ENCODE measurements at regions not wholly inside any gene's neighbourhood (a gene's known extent, or its start where the extent isn't known, plus 50 kb on each side); places are given as distances from the start of the nearest gene placed in this dataset.

DNA sequence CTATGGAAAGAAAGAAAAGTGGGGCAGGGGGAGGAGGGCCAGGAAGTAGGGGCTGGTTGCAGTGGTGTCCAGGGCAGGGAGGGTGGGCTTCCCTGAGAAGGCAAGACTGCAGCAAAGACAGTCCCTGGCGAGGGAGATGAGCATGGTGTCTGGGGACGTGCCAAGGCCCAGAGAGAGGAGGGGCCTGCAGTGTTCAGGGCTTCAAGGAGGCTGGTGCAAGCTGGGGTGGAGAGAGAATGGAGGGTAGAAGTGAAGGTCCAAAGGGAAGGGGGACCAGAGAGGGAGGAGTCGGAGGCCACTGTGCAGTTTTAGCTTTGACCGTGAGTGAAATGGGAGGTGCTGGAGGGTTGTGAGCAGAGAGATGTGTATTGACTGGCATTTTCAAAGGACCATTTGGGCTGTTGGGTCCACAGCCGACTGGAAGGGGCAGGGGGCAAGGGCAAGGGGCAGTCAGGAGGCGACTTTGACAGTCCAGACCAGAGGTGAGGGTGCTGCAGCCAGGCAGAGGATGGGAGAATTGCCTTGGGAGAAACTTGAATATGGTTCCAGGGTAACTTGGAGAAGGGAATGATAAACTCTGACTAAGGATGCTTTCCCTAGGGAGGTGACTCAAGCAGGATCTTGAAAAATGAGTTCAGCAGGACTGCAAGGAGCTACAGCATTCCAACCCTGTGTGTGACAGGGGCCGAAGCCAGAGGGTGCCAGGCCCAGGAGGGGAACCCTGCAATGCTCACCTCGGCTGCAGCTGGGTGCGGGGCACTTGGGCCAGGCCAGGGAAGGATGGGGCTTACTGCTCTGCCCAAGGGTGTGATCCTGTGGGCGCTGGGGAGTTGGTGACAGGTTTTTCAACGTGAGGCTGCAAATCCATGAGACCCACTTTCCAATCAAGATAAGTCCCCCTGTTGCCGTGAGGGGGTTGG lies 177.1 kb upstream of the HAAO start:
- Mint-ChIP-seq H3K9me3 (no peaks in the 10 kb centered on the region), H3K36me3 (ENCODE audit: low read depth) (no peaks in the 10 kb centered on the region), H3K4me1 (peaks cover 17% of the 10 kb centered on the region), H3K27ac (no peak overlapping the region), H3K27me3 (no peaks in the 10 kb centered on the region), H3K4me3 (no peak overlapping the region)
- CTCF ChIA-PET, result no interaction called here
- DNase-seq, result no peak
- POLR2A ChIA-PET, result no interaction called here

DNA sequence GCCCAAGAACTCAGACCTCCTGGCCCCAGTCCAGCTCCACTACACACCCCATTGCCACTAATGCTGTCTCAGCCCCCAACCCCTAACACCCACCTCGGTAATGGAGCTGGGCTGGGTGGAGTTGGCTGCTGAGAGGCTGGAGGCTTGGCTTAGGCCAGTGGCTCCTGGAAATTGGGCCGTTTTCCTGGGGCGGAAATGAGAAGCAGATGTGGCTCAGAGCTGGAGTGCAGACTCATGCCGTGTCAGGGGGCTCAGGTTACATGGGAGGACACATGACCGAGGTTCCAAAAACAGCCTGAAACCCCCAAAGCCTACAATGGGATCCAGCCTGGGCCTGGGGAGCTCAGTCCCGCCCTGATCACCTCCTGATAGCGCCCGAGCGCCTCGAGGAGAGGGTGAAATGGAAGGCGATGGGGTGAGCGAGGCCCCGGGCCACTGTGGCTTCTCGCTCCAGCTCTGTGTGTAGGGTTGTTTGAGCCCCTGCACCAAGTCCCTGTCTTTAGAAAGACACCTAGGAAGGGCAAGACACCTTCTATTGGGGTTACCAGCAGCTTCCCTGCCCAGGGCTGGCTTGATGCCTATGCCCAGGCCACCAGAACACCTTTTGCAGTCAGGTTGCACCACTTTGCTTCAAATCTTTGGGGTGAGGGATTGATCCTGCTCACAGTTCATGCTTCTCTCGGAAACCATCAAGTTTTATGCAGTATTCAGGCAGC lies 175.7 kb upstream of the HAAO start:
- H3K36me3 Mint-ChIP-seq (ENCODE audit: low read depth), result no peaks in the 10 kb centered on the region
- CTCF ChIA-PET, result interaction anchor here (0.6 kb wide), 1 partner anchor 734 kb away, joined by 3 read pairs; no protein-coding TSS in a partner anchor
- peaks cover 16% of the 10 kb centered on the region for H3K4me1 Mint-ChIP-seq
- H3K9me3 Mint-ChIP-seq, result no peaks in the 10 kb centered on the region
- H3K27ac Mint-ChIP-seq, result no peak overlapping the region
- POLR2A ChIA-PET, result no interaction called here
- DNase-seq, result no peak
- no peak overlapping the region for H3K4me3 Mint-ChIP-seq
- H3K27me3 Mint-ChIP-seq, result no peaks in the 10 kb centered on the region

- H3K27me3 Mint-ChIP-seq, result peaks cover 10% of the 10 kb centered on the region
- ChIA-PET CTCF (interaction anchor here (0.8 to 1.2 kb wide), 2 partner anchors 264 to 270 kb away, joined by 5 to 6 read pairs; no protein-coding TSS in a partner anchor), POLR2A (no interaction called here)
- peaks cover 11% of the 10 kb centered on the region for H3K4me1 Mint-ChIP-seq
- no peaks in the 10 kb centered on the region for H3K36me3 Mint-ChIP-seq (ENCODE audit: low read depth)
- no peaks in the 10 kb centered on the region for H3K9me3 Mint-ChIP-seq
- no peak overlapping the region for H3K4me3 Mint-ChIP-seq
- no peak for DNase-seq
- no peak overlapping the region for H3K27ac Mint-ChIP-seq
Observed at GRCh38 chr2:42965910-42966309, 173.5 kb upstream of the HAAO start.

DNA sequence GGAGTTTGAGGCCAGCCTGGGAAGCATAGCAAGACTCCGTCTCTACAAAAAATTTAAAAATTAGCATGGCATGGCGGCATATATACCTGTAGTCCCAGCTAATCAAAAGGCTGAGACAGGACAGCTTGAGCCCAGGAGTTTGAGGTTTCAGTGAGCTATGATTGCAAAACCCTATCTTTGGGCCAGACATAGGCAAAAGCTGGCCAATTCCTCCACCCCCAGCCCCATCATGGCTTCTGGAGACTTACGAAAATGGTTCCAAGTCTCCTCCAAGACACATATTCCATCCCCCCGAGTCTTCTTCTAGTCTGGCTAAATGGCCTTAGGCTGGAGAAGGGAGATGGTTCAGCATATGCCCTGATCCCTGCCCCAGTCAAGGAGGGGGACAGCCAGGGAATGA lies 172.8 kb upstream of the HAAO start:
- Mint-ChIP-seq H3K27me3 (peaks cover 10% of the 10 kb centered on the region), H3K9me3 (no peaks in the 10 kb centered on the region), H3K4me1 (peaks cover 11% of the 10 kb centered on the region), H3K4me3 (no peak overlapping the region), H3K36me3 (ENCODE audit: low read depth) (no peaks in the 10 kb centered on the region), H3K27ac (no peak overlapping the region)
- CTCF ChIA-PET, result interaction anchor here (0.8 to 1.5 kb wide), 2 partner anchors 10 to 66 kb away, joined by 3 to 4 read pairs; no protein-coding TSS in a partner anchor
- no peak for DNase-seq
- POLR2A ChIA-PET, result no interaction called here

DNA sequence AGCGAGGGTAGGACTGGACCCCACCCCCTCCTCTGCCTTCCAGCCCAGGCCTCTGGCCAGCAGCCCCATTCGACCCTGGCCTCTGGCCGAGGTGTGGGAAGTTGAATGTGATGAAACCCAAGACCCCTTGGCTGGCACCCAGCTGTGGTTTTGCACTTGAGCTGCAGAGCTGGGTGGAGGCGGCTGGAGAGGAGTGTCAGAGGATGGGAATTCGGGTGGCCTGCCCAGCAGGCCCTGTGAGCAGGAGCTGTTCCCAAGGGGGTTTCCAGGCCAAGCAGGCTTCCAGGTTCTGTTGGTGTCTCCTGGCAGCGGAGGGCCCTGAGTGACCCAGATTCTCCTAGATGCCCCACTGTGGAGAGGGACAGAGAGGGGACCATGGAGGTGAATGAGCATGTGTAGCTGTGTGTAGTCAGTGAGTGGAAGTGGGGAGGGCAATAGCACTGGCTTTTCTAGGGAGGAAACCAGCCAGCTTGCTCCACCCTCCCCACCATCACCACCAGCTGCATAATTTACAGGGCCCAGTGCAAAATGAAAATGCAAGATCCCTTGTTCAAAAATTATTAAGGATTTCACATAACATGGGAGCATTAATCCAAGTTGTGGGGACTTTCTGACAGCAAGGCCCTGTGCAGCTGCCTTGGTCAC lies 172.2 kb upstream of the HAAO start:
- no peak for DNase-seq
- Mint-ChIP-seq H3K27me3 (peaks cover 10% of the 10 kb centered on the region), H3K36me3 (ENCODE audit: low read depth) (no peaks in the 10 kb centered on the region), H3K4me3 (no peak overlapping the region), H3K9me3 (no peaks in the 10 kb centered on the region), H3K27ac (no peak overlapping the region), H3K4me1 (peaks cover 11% of the 10 kb centered on the region)
- CTCF ChIA-PET, result interaction anchor here (0.6 to 1.5 kb wide), 4 partner anchors 9 to 520 kb away, joined by 3 to 4 read pairs (median 3); no protein-coding TSS in a partner anchor
- POLR2A ChIA-PET, result no interaction called here

GRCh38 chr2:42963452-42964068 lies 171.2 kb upstream of the HAAO start:
- ChIA-PET CTCF (interaction anchor here (1.5 kb wide), 1 partner anchor 68 kb away, joined by 4 read pairs; no protein-coding TSS in a partner anchor), POLR2A (interaction anchor here (0.7 kb wide), 1 partner anchor 613 kb away, joined by 11 read pairs; no protein-coding TSS in a partner anchor)
- Mint-ChIP-seq H3K36me3 (ENCODE audit: low read depth) (no peaks in the 10 kb centered on the region), H3K9me3 (no peaks in the 10 kb centered on the region), H3K27ac (no peak overlapping the region), H3K4me3 (no peak overlapping the region), H3K4me1 (peaks cover 11% of the 10 kb centered on the region), H3K27me3 (peaks cover 10% of the 10 kb centered on the region)
- no peak for DNase-seq

GRCh38 chr2:42962508-42962953 lies 170.1 kb upstream of the HAAO start:
- H3K27ac Mint-ChIP-seq, result no peak overlapping the region
- POLR2A ChIA-PET, result no interaction called here

DNA sequence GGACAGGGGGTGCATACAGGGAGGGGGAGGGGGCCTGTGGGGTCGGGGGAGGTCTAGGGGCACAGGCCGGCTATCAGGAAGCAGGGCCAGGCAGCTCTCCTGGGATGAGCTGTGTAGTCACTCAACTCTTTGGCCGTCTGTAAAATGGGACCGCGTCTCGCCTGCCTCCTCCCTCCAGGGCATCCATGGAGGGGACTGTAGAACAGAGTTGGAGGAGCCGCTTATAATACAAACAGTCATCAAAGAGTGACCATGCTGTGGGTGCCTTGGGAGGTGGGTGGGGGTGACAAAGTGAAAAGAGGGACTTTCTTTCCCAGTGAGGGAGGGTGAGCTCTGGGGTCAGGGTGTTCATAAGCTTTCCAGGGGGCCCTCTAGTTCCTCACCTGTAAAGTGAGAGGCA lies 169.6 kb upstream of the HAAO start:
- Mint-ChIP-seq H3K27ac (no peak overlapping the region), H3K27me3 (peaks cover 10% of the 10 kb centered on the region), H3K36me3 (ENCODE audit: low read depth) (no peaks in the 10 kb centered on the region), H3K4me3 (no peak overlapping the region), H3K4me1 (peaks cover 11% of the 10 kb centered on the region), H3K9me3 (no peaks in the 10 kb centered on the region)
- CTCF ChIA-PET, result interaction anchor here (0.6 to 1.2 kb wide), 2 partner anchors 13 to 615 kb away, joined by 3 to 4 read pairs; no protein-coding TSS in a partner anchor
- no peak for DNase-seq
- POLR2A ChIA-PET, result no interaction called here

More at GRCh38 chr2:42962508-42962953, 170.1 kb upstream of the HAAO start:
- CTCF ChIA-PET, result interaction anchor here (0.6 to 1.2 kb wide), 2 partner anchors 13 to 615 kb away, joined by 3 to 4 read pairs; no protein-coding TSS in a partner anchor
- peak; percentile 14 for DNase-seq
- no peaks in the 10 kb centered on the region for H3K9me3 Mint-ChIP-seq
- no peak overlapping the region for H3K4me3 Mint-ChIP-seq
- peaks cover 10% of the 10 kb centered on the region for H3K27me3 Mint-ChIP-seq
- peaks cover 11% of the 10 kb centered on the region for H3K4me1 Mint-ChIP-seq
- no peaks in the 10 kb centered on the region for H3K36me3 Mint-ChIP-seq (ENCODE audit: low read depth)

- ChIA-PET CTCF (no interaction called here), POLR2A (no interaction called here)
- no peak for DNase-seq
- no peak overlapping the region for H3K4me3 Mint-ChIP-seq
- no peaks in the 10 kb centered on the region for H3K36me3 Mint-ChIP-seq (ENCODE audit: low read depth)
- peak overlapping the region; percentile 70 for H3K27ac Mint-ChIP-seq
- H3K4me1 Mint-ChIP-seq, result peaks cover 11% of the 10 kb centered on the region
- H3K27me3 Mint-ChIP-seq, result peaks cover 11% of the 10 kb centered on the region
- no peaks in the 10 kb centered on the region for H3K9me3 Mint-ChIP-seq
Observed at GRCh38 chr2:42961385-42961811, 169.0 kb upstream of the HAAO start.

DNA sequence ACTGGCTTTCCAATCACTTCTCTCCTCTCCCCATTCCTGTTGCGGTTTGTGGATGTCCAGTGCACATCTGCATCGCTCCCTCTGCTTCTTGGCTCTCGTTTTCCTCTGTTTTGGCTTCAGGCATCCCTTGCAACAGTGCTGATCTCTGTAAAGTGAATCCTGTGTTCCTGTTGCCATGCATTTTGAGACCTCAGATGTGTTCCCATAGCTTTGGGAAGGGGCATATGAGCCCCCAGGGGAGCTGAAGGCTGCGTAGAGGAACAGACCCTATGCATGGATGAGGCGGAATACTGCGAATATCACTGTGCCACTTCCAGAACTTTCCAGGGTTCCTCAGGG lies 168.4 kb upstream of the HAAO start:
- H3K4me1 Mint-ChIP-seq, result peaks cover 11% of the 10 kb centered on the region
- no peaks in the 10 kb centered on the region for H3K9me3 Mint-ChIP-seq
- no peak overlapping the region for H3K4me3 Mint-ChIP-seq
- H3K36me3 Mint-ChIP-seq (ENCODE audit: low read depth), result no peaks in the 10 kb centered on the region
- H3K27me3 Mint-ChIP-seq, result peaks cover 12% of the 10 kb centered on the region
- ChIA-PET POLR2A (no interaction called here), CTCF (no interaction called here)
- no peak for DNase-seq
- H3K27ac Mint-ChIP-seq, result no peak overlapping the region

- Mint-ChIP-seq H3K27ac (no peak overlapping the region), H3K4me1 (peaks cover 11% of the 10 kb centered on the region), H3K36me3 (ENCODE audit: low read depth) (no peaks in the 10 kb centered on the region), H3K27me3 (peaks cover 12% of the 10 kb centered on the region), H3K9me3 (no peaks in the 10 kb centered on the region), H3K4me3 (no peak overlapping the region)
- DNase-seq, result no peak
- POLR2A ChIA-PET, result no interaction called here
- CTCF ChIA-PET, result no interaction called here
Observed at GRCh38 chr2:42960002-42960841, 167.8 kb upstream of the HAAO start.
